Endodermal cell (in vitro differentiated cells): ENCODE measurements at regions not wholly inside any gene's neighbourhood (a gene's known extent, or its start where the extent isn't known, plus 50 kb on each side); places are given as distances from the start of the nearest gene placed in this dataset.
A peak's percentile ranks its signal among the peaks of the same experiment; 100 is the strongest.

Experiments used
- DNase-seq: peaks from one replicate; pipeline ENCODE4 v3.0.0-alpha.2; 2017
- H3K27ac ChIP-seq: 2 replicates; pipeline ENCODE4 v1.5.1; 2013; ENCODE audit warnings: mild to moderate bottlenecking, low read depth, low read length, moderate library complexity
- H3K27me3 ChIP-seq: 2 replicates; pipeline ENCODE4 v1.6.1; 2013; ENCODE audit warnings: mild to moderate bottlenecking, low read length, moderate library complexity; ENCODE audit not compliant: insufficient read depth, control insufficient read depth, poor library complexity, severe bottlenecking
- H3K36me3 ChIP-seq: 2 replicates; pipeline ENCODE4 v1.7.0; 2013; ENCODE audit warnings: mild to moderate bottlenecking, low read length, moderate library complexity; ENCODE audit not compliant: control insufficient read depth, insufficient read depth
- H3K4me1 ChIP-seq: one replicate; pipeline ENCODE4 v1.7.0; 2013; ENCODE audit warnings: low read length; ENCODE audit not compliant: control insufficient read depth, insufficient read depth
- H3K4me3 ChIP-seq: 2 replicates; pipeline ENCODE4 v1.5.1; 2013; ENCODE audit warnings: mild to moderate bottlenecking, low read length, moderate library complexity
- H3K9ac ChIP-seq: 2 replicates; pipeline ENCODE4 v1.6.1; 2013; ENCODE audit warnings: mild to moderate bottlenecking, low read length, moderate library complexity; ENCODE audit not compliant: poor library complexity, severe bottlenecking; ENCODE audit errors: extremely low read depth
- H3K9me3 ChIP-seq: 2 replicates; pipeline ENCODE4 v1.6.1; 2013; ENCODE audit warnings: mild to moderate bottlenecking, low read length, moderate library complexity; ENCODE audit not compliant: control insufficient read depth
- H3K27ac Mint-ChIP-seq: 2 replicates; pipeline ENCODE4 v1.8.0; 2020; ENCODE audit warnings: mixed read lengths
- H3K27me3 Mint-ChIP-seq: 2 replicates; pipeline ENCODE4 v1.8.0; 2021; ENCODE audit warnings: mild to moderate bottlenecking, mixed read lengths; ENCODE audit not compliant: insufficient read depth
- H3K36me3 Mint-ChIP-seq: 2 replicates; pipeline ENCODE4 v1.8.0; 2020; ENCODE audit warnings: low read depth, mixed read lengths
- H3K4me1 Mint-ChIP-seq: 2 replicates; pipeline ENCODE4 v1.8.0; 2020; ENCODE audit warnings: mixed read lengths
- H3K4me3 Mint-ChIP-seq: 2 replicates; pipeline ENCODE4 v1.8.0; 2020; ENCODE audit warnings: mild to moderate bottlenecking, moderate library complexity, mixed read lengths
- H3K9me3 Mint-ChIP-seq: 2 replicates; pipeline ENCODE4 v1.8.0; 2020; ENCODE audit warnings: mild to moderate bottlenecking, mixed read lengths
- WGBS, 2 experiments: methylation state at CpG; one replicate each; pipeline versions ENCODE4 v1.1.5 to v1.1.7; 2013; ENCODE audit warnings: missing lambda C conversion rate in 2 of 2, mixed read lengths in 1 of 2; ENCODE audit not compliant: insufficient coverage in 1 of 2, insufficient read length in 1 of 2; 5-methylcytosine and 5-hydroxymethylcytosine counted together
- TF ChIP-seq, protein P1 (sequence below): fragments of 200-600 bp; sonication (generic); conservative IDR thresholded peaks from 2 replicates; pipeline ENCODE4 v1.5.0; 2021; ENCODE audit warnings: antibody characterized with exemption, mild to moderate bottlenecking

DNA sequence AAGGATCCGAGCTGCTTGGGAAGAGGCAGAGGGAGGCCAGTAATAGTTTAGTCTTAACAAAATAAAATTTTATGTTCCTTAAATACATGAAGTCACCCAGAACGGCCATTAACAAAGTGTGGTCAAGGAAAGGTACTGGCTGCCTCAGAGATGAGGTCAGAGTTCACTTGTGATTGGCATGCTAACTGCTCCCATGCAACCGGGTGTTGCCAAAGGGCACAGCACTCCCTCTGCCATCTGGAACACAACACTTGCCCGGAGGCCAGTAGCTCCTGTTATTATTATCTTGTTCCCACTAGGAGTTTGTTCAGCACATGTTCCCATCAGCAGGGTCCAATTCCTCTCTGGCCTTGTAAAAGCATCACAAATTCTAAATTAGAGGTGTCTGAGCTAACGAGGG lies 207.0 kb downstream of the CYP26B1 start:
- Mint-ChIP-seq H3K27me3 (peaks cover 3% of the 10 kb centered on the region), H3K9me3 (no peaks in the 10 kb centered on the region), H3K36me3 (no peaks in the 10 kb centered on the region), H3K27ac (no peak overlapping the region), H3K4me1 (peaks cover 7% of the 10 kb centered on the region), H3K4me3 (no peak overlapping the region)
- H3K9me3 ChIP-seq = no peaks in the 10 kb centered on the region
- H3K4me1 ChIP-seq = peaks cover 10% of the 10 kb centered on the region
- WGBS, 2 experiments = 89 to 100% methylated on average over 3 to 5 of the region's 5 CpGs
- no peaks in the 10 kb centered on the region for H3K27me3 ChIP-seq
- peak overlapping the region; percentile 32 for H3K27ac ChIP-seq
- DNase-seq = peak; percentile 20
- H3K36me3 ChIP-seq = no peaks in the 10 kb centered on the region
- TF ChIP-seq, protein P1, sequence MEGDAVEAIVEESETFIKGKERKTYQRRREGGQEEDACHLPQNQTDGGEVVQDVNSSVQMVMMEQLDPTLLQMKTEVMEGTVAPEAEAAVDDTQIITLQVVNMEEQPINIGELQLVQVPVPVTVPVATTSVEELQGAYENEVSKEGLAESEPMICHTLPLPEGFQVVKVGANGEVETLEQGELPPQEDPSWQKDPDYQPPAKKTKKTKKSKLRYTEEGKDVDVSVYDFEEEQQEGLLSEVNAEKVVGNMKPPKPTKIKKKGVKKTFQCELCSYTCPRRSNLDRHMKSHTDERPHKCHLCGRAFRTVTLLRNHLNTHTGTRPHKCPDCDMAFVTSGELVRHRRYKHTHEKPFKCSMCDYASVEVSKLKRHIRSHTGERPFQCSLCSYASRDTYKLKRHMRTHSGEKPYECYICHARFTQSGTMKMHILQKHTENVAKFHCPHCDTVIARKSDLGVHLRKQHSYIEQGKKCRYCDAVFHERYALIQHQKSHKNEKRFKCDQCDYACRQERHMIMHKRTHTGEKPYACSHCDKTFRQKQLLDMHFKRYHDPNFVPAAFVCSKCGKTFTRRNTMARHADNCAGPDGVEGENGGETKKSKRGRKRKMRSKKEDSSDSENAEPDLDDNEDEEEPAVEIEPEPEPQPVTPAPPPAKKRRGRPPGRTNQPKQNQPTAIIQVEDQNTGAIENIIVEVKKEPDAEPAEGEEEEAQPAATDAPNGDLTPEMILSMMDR = no peak
- H3K4me3 ChIP-seq = no peak overlapping the region
- H3K9ac ChIP-seq = no peak overlapping the region

DNA sequence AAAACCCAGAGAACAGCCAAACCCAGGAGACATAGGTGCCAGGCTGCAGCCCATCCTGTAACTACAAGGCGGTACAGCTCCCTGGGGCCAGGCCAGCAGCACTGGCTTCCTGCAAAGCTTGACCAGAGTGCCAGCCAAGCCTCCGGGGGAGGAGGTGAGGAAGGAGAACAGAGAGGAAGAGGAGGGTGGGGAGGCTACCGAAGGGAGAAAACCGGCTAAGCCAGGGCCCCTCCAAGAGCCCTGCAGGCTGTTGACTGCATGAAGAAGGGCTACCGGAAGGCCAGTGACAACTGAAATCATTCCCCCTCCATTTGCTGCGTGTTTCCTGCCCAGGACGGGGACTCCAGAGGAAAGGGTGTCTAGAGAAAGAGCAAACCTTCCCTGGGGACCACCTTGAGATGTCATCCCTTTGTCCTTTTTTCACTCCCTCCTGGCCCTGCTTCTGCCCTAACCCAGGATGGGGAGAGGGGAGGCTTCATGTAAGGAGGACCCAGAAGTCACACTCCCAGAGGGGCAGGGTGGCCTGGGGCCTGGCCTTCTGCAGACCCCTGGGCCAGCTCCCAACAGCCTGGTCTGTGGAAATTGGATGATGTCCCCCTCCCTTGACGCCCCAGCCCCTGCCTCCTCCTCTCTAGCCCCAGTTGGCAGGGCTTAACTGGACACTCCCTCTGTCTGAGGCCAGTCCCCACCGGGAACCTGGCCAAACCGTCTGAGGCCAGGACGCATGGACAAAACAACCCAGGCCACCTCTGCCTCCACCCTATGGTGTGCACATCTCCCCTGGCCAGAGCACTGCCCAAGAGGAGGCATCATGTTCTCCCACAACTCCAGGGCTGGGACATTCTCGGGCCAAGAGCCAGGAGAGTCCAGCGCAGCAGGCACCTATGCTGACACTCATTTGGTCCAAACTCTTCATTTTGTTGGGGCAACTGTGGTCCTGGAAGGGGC lies 207.8 kb downstream of the CYP26B1 start:
- H3K4me3 ChIP-seq = no peak overlapping the region
- Mint-ChIP-seq H3K4me1 (peaks cover 7% of the 10 kb centered on the region), H3K27me3 (peaks cover 3% of the 10 kb centered on the region), H3K36me3 (no peaks in the 10 kb centered on the region), H3K9me3 (no peaks in the 10 kb centered on the region), H3K4me3 (no peak overlapping the region), H3K27ac (no peak overlapping the region)
- H3K9ac ChIP-seq = no peak overlapping the region
- peaks cover 6% of the 10 kb centered on the region for H3K4me1 ChIP-seq
- H3K9me3 ChIP-seq = no peaks in the 10 kb centered on the region
- no peak overlapping the region for H3K27ac ChIP-seq
- peak; percentile 32 for DNase-seq
- TF ChIP-seq, protein P1 = no peak
- no peaks in the 10 kb centered on the region for H3K27me3 ChIP-seq
- WGBS, 2 experiments = 89 to 93% methylated on average over 8 to 13 of the region's 13 CpGs
- no peaks in the 10 kb centered on the region for H3K36me3 ChIP-seq

DNA sequence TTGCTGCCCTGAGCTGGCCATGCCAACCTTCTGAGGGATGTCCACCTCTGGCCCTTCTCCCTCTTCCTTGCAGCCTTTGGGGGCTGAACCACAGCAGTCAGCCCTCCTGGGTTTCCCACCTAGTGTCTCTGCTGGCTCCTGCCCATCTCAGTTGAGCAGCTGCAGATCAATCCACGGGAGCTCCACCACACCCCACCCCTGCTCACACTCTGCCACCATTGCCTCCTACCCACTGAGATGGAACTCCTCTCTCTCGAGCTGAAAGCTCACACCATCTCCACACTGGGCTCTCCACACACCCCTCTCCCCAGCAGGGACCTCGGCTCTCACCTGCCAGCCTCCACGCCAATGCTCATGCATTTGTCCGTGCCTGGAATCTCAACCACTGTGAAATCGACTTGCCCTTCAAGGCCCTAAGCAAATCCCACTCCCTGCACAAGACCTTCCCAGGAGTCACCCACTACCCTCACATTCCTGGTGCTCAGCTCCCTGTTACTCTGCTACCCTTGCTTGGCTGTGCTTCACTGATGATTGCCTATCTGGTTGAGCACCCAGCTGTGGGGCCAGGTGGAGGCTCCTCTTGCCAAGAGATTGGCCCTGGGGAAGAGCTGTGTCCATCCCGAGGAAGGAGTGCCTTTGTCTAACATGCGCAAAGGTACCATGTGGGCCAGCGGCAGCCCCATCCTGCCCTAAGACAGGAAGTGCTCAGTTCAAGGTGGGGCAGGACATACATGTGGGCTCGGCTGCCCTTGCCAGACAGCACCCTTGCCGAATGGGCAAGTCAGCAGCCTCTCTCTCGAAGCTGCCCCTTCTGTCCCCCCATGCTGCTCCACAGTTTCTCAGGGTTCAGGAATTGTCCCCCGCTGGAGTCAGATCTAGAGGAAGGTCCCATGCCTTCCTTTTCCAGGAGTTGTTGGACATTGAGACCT lies 208.7 kb downstream of the CYP26B1 start:
- no peaks in the 10 kb centered on the region for H3K9me3 ChIP-seq
- peak; percentile 29 for DNase-seq
- H3K27ac ChIP-seq = no peak overlapping the region
- Mint-ChIP-seq H3K27me3 (peaks cover 4% of the 10 kb centered on the region), H3K27ac (no peak overlapping the region), H3K36me3 (no peaks in the 10 kb centered on the region), H3K4me1 (peaks cover 3% of the 10 kb centered on the region), H3K4me3 (no peak overlapping the region), H3K9me3 (no peaks in the 10 kb centered on the region)
- peaks cover 2% of the 10 kb centered on the region for H3K4me1 ChIP-seq
- no peaks in the 10 kb centered on the region for H3K36me3 ChIP-seq
- TF ChIP-seq, protein P1 = no peak
- 91 to 94% methylated on average over 12 to 13 of the region's 13 CpGs for WGBS, 2 experiments
- no peak overlapping the region for H3K4me3 ChIP-seq
- H3K9ac ChIP-seq = no peak overlapping the region
- H3K27me3 ChIP-seq = no peaks in the 10 kb centered on the region
